Trophoblast cell (in vitro differentiated cells and primary cell): ENCODE measurements at regions not wholly inside any gene's neighbourhood (a gene's known extent, or its start where the extent isn't known, plus 50 kb on each side); places are given as distances from the start of the nearest gene placed in this dataset.

Source experiments
- DNase-seq, 2 donors: peaks; one replicate each; pipeline ENCODE4 v3.0.0-alpha.2; 2016
- H2AFZ ChIP-seq: 2 replicates; pipeline ENCODE4 v1.6.1; 2013; ENCODE audit warnings: low read length, moderate library complexity, mild to moderate bottlenecking; ENCODE audit not compliant: insufficient read depth, poor library complexity
- H2AK5ac ChIP-seq: 2 replicates; pipeline ENCODE4 v1.6.1; 2013; ENCODE audit warnings: mild to moderate bottlenecking, low read length
- H2BK120ac ChIP-seq: 2 replicates; pipeline ENCODE4 v1.6.1; 2013; ENCODE audit warnings: low read length, mild to moderate bottlenecking, moderate library complexity; ENCODE audit not compliant: insufficient read depth, poor library complexity
- H2BK12ac ChIP-seq: 2 replicates; pipeline ENCODE4 v1.6.1; 2013; ENCODE audit warnings: mild to moderate bottlenecking, low read length, moderate library complexity
- H2BK5ac ChIP-seq: 2 replicates; pipeline ENCODE4 v1.6.1; 2013; ENCODE audit warnings: low read length, low read depth, moderate library complexity, mild to moderate bottlenecking; ENCODE audit not compliant: poor library complexity
- H3K14ac ChIP-seq: 2 replicates; pipeline ENCODE4 v1.6.1; 2013; ENCODE audit warnings: mild to moderate bottlenecking, low read length
- H3K18ac ChIP-seq: 2 replicates; pipeline ENCODE4 v1.6.1; 2013; ENCODE audit warnings: mild to moderate bottlenecking, low read length
- H3K23ac ChIP-seq: 2 replicates; pipeline ENCODE4 v1.6.1; 2013; ENCODE audit warnings: low read length
- H3K27ac ChIP-seq: 2 replicates; pipeline ENCODE4 v1.5.1; 2013; ENCODE audit warnings: low read depth, mild to moderate bottlenecking, inconsistent platforms, low read length, moderate library complexity
- H3K27me3 ChIP-seq: 2 replicates; pipeline ENCODE4 v1.6.1; 2013; ENCODE audit warnings: inconsistent platforms, mild to moderate bottlenecking, low read length, moderate library complexity; ENCODE audit not compliant: insufficient read depth
- H3K36me3 ChIP-seq, 2 experiments: 1 replicate in 1 of 2; 2 replicates in 1 of 2; pipeline ENCODE4 v1.6.1; 2013; ENCODE audit warnings: low read length in 2 of 2, mild to moderate bottlenecking in 2 of 2, moderate library complexity in 1 of 2; ENCODE audit not compliant: insufficient read depth in 2 of 2, control insufficient read depth in 1 of 2
- H3K4ac ChIP-seq: 2 replicates; pipeline ENCODE4 v1.6.1; 2013; ENCODE audit warnings: low read depth, mild to moderate bottlenecking, low read length, moderate library complexity
- H3K4me1 ChIP-seq, 2 experiments: 1 replicate in 1 of 2; 2 replicates in 1 of 2; pipeline ENCODE4 v1.6.1; 2013; ENCODE audit warnings: low read length in 2 of 2, mild to moderate bottlenecking in 2 of 2, moderate library complexity in 1 of 2; ENCODE audit not compliant: insufficient read depth in 2 of 2, control insufficient read depth in 1 of 2
- H3K4me2 ChIP-seq: 2 replicates; pipeline ENCODE4 v1.6.1; 2013; ENCODE audit warnings: inconsistent platforms, mild to moderate bottlenecking, low read length, moderate library complexity
- H3K4me3 ChIP-seq: 2 replicates; pipeline ENCODE4 v1.5.1; 2013; ENCODE audit warnings: mild to moderate bottlenecking, low read depth, low read length, inconsistent platforms
- H3K79me1 ChIP-seq: one replicate; pipeline ENCODE4 v1.6.1; 2013; ENCODE audit warnings: low read length
- H3K79me2 ChIP-seq: 2 replicates; pipeline ENCODE4 v1.6.1; 2013; ENCODE audit warnings: low read length, mild to moderate bottlenecking; ENCODE audit not compliant: control insufficient read depth, insufficient read depth, poor library complexity
- H3K9ac ChIP-seq: 2 replicates; pipeline ENCODE4 v1.6.1; 2013; ENCODE audit warnings: mild to moderate bottlenecking, low read length
- H3K9me3 ChIP-seq: 2 replicates; pipeline ENCODE4 v1.6.1; 2013; ENCODE audit warnings: low read depth, mild to moderate bottlenecking, control low read depth, inconsistent platforms, low read length; ENCODE audit not compliant: insufficient read depth
- H4K12ac ChIP-seq: 2 replicates; pipeline ENCODE4 v1.6.1; 2013; ENCODE audit warnings: low read depth, mild to moderate bottlenecking, low read length, moderate library complexity
- H4K8ac ChIP-seq: 2 replicates; pipeline ENCODE4 v1.6.1; 2013; ENCODE audit warnings: low read depth, mild to moderate bottlenecking, low read length, moderate library complexity
- H4K91ac ChIP-seq: one replicate; pipeline ENCODE4 v1.6.1; 2013; ENCODE audit warnings: low read depth, mild to moderate bottlenecking, low read length, moderate library complexity
- WGBS: extraction: QIAGEN DNeasy Blood & Tissue Kit; methylation state at CpG from one replicate; pipeline ENCODE4 v1.1.7; 2013; ENCODE audit warnings: missing lambda C conversion rate; ENCODE audit not compliant: insufficient read length, insufficient coverage; ENCODE audit errors: extremely low coverage; 5-methylcytosine and 5-hydroxymethylcytosine counted together

GRCh38 chr12:22978962-22979361, 354.0 kb downstream of the ETNK1 start:
- no peaks in the 10 kb centered on the region for H3K36me3 ChIP-seq
- H3K9ac ChIP-seq: no peak overlapping the region
- H2BK12ac ChIP-seq: no peak overlapping the region
- H2AFZ ChIP-seq: no peak overlapping the region
- H3K79me1 ChIP-seq: no peaks in the 10 kb centered on the region
- no peak overlapping the region for H4K12ac ChIP-seq
- DNase-seq: peak in 1 of 2 donors; percentile 21
- H3K18ac ChIP-seq: no peak overlapping the region
- no peak overlapping the region for H3K14ac ChIP-seq
- WGBS: no CpG with 5 or more reads among the region's 2 CpGs
- no peaks in the 10 kb centered on the region for H3K79me2 ChIP-seq
- no peak overlapping the region for H2BK5ac ChIP-seq
- H2AK5ac ChIP-seq: no peak overlapping the region
- H3K4ac ChIP-seq: no peak overlapping the region
- no peak overlapping the region for H2BK120ac ChIP-seq
- H3K27me3 ChIP-seq: no peaks in the 10 kb centered on the region
- H3K4me1 ChIP-seq: no peaks in the 10 kb centered on the region
- H4K8ac ChIP-seq: no peak overlapping the region
- no peak overlapping the region for H3K27ac ChIP-seq
- no peaks in the 10 kb centered on the region for H3K9me3 ChIP-seq
- peak overlapping the region; percentile 81 for H3K23ac ChIP-seq
- H4K91ac ChIP-seq: no peak overlapping the region
- no peak overlapping the region for H3K4me2 ChIP-seq
- H3K4me3 ChIP-seq: no peak overlapping the region

GRCh38 chr12:22979854-22980469, 355.0 kb downstream of the ETNK1 start:
- no peak overlapping the region for H4K91ac ChIP-seq
- no peaks in the 10 kb centered on the region for H3K79me2 ChIP-seq
- H2BK5ac ChIP-seq: no peak overlapping the region
- H3K9ac ChIP-seq: no peak overlapping the region
- H3K36me3 ChIP-seq: no peaks in the 10 kb centered on the region
- H3K4me2 ChIP-seq: no peak overlapping the region
- H2BK120ac ChIP-seq: no peak overlapping the region
- DNase-seq: no peak
- H3K4me1 ChIP-seq: no peaks in the 10 kb centered on the region
- H4K8ac ChIP-seq: no peak overlapping the region
- no peak overlapping the region for H3K4me3 ChIP-seq
- no peak overlapping the region for H3K14ac ChIP-seq
- H3K23ac ChIP-seq: no peak overlapping the region
- H4K12ac ChIP-seq: no peak overlapping the region
- no peaks in the 10 kb centered on the region for H3K79me1 ChIP-seq
- H2AK5ac ChIP-seq: no peak overlapping the region
- no peaks in the 10 kb centered on the region for H3K9me3 ChIP-seq
- H3K18ac ChIP-seq: no peak overlapping the region
- no peak overlapping the region for H3K27ac ChIP-seq
- H3K27me3 ChIP-seq: no peaks in the 10 kb centered on the region
- no CpG with 5 or more reads among the region's 5 CpGs for WGBS
- H3K4ac ChIP-seq: no peak overlapping the region
- H2AFZ ChIP-seq: no peak overlapping the region
- no peak overlapping the region for H2BK12ac ChIP-seq

GRCh38 chr12:22981711-22982110, 356.7 kb downstream of the ETNK1 start:
- Histone ChIP-seq H3K79me1 (no peaks in the 10 kb centered on the region), H4K12ac (no peak overlapping the region), H3K4me1 (no peaks in the 10 kb centered on the region), H2AK5ac (no peak overlapping the region), H3K23ac (no peak overlapping the region), H3K4me2 (no peak overlapping the region), H3K36me3 (no peaks in the 10 kb centered on the region), H3K18ac (no peak overlapping the region), H4K8ac (no peak overlapping the region), H2BK5ac (no peak overlapping the region), H3K14ac (no peak overlapping the region), H3K79me2 (no peaks in the 10 kb centered on the region), H2AFZ (no peak overlapping the region), H2BK120ac (no peak overlapping the region), H4K91ac (no peak overlapping the region), H3K9ac (no peak overlapping the region), H3K27me3 (no peaks in the 10 kb centered on the region), H3K9me3 (no peaks in the 10 kb centered on the region), H2BK12ac (no peak overlapping the region), H3K4ac (no peak overlapping the region), H3K4me3 (no peak overlapping the region), H3K27ac (no peak overlapping the region)
- no CpG with 5 or more reads among the region's 3 CpGs for WGBS
- DNase-seq: peak in 1 of 2 donors; percentile 13

- Histone ChIP-seq H3K4me3 (no peak overlapping the region), H3K9ac (no peak overlapping the region), H3K27ac (no peak overlapping the region), H3K4ac (no peak overlapping the region), H2BK5ac (no peak overlapping the region), H4K8ac (no peak overlapping the region), H3K27me3 (no peaks in the 10 kb centered on the region), H3K18ac (no peak overlapping the region), H3K79me1 (no peaks in the 10 kb centered on the region), H3K36me3 (no peaks in the 10 kb centered on the region), H3K9me3 (no peaks in the 10 kb centered on the region), H3K4me2 (no peak overlapping the region), H3K4me1 (no peaks in the 10 kb centered on the region), H2AK5ac (no peak overlapping the region), H2AFZ (no peak overlapping the region), H2BK12ac (no peak overlapping the region), H3K23ac (no peak overlapping the region), H2BK120ac (no peak overlapping the region), H4K91ac (no peak overlapping the region), H4K12ac (no peak overlapping the region), H3K14ac (no peak overlapping the region), H3K79me2 (no peaks in the 10 kb centered on the region)
- no CpG with 5 or more reads among the region's 13 CpGs for WGBS
- no peak for DNase-seq
Observed at GRCh38 chr12:22982635-22983034, 357.7 kb downstream of the ETNK1 start.
